Adrenal gland (tissue), 5 donors: ENCODE measurements at regions not wholly inside any gene's neighbourhood (a gene's known extent, or its start where the extent isn't known, plus 50 kb on each side); places are given as distances from the start of the nearest gene placed in this dataset.

Source experiments
- POLR2A ChIP-seq, 2 donors: fragments of 450-650 bp; IDR thresholded peaks; one replicate each; pipeline ENCODE4 v1.6.1; 2017; ENCODE audit warnings: antibody characterized with exemption in 2 of 2, mild to moderate bottlenecking in 2 of 2, moderate library complexity in 1 of 2
- TF ChIP-seq, protein P1 (sequence below), 6 experiments: fragments of 450-650 bp in 4 of 6; fragments of 200-600 bp in 2 of 6; sonication (generic) in 1 of 6; IDR thresholded peaks; 1 replicate in 5 of 6; 2 replicates in 1 of 6; pipeline versions ENCODE4 v1.5.1 to v1.8.0; 2016 to 2021; ENCODE audit warnings: antibody characterized with exemption in 6 of 6, mild to moderate bottlenecking in 2 of 6, moderate library complexity in 1 of 6
- donor health status: DM: no; HTN: no; CAD: no.

DNA sequence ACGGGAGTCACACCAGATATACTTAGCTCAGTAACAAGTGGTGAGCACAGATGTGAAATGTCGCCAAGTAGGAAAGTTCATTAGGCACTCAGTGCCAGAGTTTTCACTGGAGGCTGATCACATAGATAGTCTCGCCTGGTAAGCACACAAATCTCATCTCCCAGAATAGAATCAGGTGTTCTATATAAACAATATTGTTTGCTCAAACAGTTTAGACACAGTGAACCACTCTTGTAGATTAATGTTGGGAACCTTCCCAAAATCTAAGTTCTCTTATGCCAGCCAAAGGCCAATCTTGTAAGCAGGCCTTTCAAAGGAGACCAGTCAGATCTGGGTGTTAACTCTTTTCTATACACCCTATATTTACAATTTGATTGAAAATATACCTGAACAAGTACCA is 716.5 kb upstream of the GRM3 start:
- TF ChIP-seq, protein P1, sequence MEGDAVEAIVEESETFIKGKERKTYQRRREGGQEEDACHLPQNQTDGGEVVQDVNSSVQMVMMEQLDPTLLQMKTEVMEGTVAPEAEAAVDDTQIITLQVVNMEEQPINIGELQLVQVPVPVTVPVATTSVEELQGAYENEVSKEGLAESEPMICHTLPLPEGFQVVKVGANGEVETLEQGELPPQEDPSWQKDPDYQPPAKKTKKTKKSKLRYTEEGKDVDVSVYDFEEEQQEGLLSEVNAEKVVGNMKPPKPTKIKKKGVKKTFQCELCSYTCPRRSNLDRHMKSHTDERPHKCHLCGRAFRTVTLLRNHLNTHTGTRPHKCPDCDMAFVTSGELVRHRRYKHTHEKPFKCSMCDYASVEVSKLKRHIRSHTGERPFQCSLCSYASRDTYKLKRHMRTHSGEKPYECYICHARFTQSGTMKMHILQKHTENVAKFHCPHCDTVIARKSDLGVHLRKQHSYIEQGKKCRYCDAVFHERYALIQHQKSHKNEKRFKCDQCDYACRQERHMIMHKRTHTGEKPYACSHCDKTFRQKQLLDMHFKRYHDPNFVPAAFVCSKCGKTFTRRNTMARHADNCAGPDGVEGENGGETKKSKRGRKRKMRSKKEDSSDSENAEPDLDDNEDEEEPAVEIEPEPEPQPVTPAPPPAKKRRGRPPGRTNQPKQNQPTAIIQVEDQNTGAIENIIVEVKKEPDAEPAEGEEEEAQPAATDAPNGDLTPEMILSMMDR (IDR thresholded peaks at IDR 0.05) = no peak
- TF ChIP-seq POLR2A (IDR thresholded peaks at IDR 0.05) = no peak
